HuH-7 (cell line): ENCODE measurements at regions not wholly inside any gene's neighbourhood (a gene's known extent, or its start where the extent isn't known, plus 50 kb on each side); places are given as distances from the start of the nearest gene placed in this dataset.
"Not testable (repeated sequence)": the region's sequence is repeated elsewhere in the genome, so short reads cannot be mapped to it uniquely, and the experiment has no call there.

ENCODE experiments used
- DNase-seq: peaks from one replicate; pipeline ENCODE4 v3.0.0; 2011; ENCODE audit warnings: low spot score

GRCh38 chr20:30899370-30900079 lies 357.9 kb upstream of the DEFB115 start:
- DNase-seq = not testable (repeated sequence)

GRCh38 chr20:30900080-30900719 lies 357.3 kb upstream of the DEFB115 start:
- DNase-seq = not testable (repeated sequence)

- DNase-seq = not testable (repeated sequence)
Measured at GRCh38 chr20:30905231-30905630, 352.2 kb upstream of the DEFB115 start.

GRCh38 chr20:30910937-30911725 lies 346.3 kb upstream of the DEFB115 start:
- no peak for DNase-seq

GRCh38 chr20:30911832-30912660 lies 345.4 kb upstream of the DEFB115 start:
- DNase-seq = not testable (repeated sequence)

GRCh38 chr20:30912661-30913026 lies 344.8 kb upstream of the DEFB115 start:
- DNase-seq = not testable (repeated sequence)

- DNase-seq = not testable (repeated sequence)
Measured at GRCh38 chr20:30916404-30916803, 341.1 kb upstream of the DEFB115 start.

- DNase-seq = no peak
Measured at GRCh38 chr20:30919514-30920188, 337.8 kb upstream of the DEFB115 start.

- DNase-seq = no peak
Measured at GRCh38 chr20:30921286-30922071, 336.0 kb upstream of the DEFB115 start.

- no peak for DNase-seq
Measured at GRCh38 chr20:30922129-30922528, 335.3 kb upstream of the DEFB115 start.

GRCh38 chr20:30937790-30938189 lies 319.7 kb upstream of the DEFB115 start:
- DNase-seq = no peak

- DNase-seq = no peak
Measured at GRCh38 chr20:30949761-30950160, 307.7 kb upstream of the DEFB115 start.

- not testable (repeated sequence) for DNase-seq
Measured at GRCh38 chr20:30951088-30951487, 306.4 kb upstream of the DEFB115 start.

- not testable (repeated sequence) for DNase-seq
Measured at GRCh38 chr20:30956649-30957048, 300.8 kb upstream of the DEFB115 start.

GRCh38 chr20:30959208-30959607 lies 298.3 kb upstream of the DEFB115 start:
- DNase-seq = not testable (repeated sequence)

- no peak for DNase-seq
Measured at GRCh38 chr20:30963591-30963990, 293.9 kb upstream of the DEFB115 start.

- not testable (repeated sequence) for DNase-seq
Measured at GRCh38 chr20:30975859-30976258, 281.6 kb upstream of the DEFB115 start.

GRCh38 chr20:30985386-30985785 lies 272.1 kb upstream of the DEFB115 start:
- no peak for DNase-seq
